COLO829 (cell line): ENCODE measurements at regions not wholly inside any gene's neighbourhood (a gene's known extent, or its start where the extent isn't known, plus 50 kb on each side); places are given as distances from the start of the nearest gene placed in this dataset.
"Not testable (repeated sequence)": the region's sequence is repeated elsewhere in the genome, so short reads cannot be mapped to it uniquely, and the experiment has no call there.

ENCODE experiments used
- DNase-seq: peaks from one replicate; pipeline ENCODE4 v3.0.0; 2012; ENCODE audit warnings: low spot score

DNA sequence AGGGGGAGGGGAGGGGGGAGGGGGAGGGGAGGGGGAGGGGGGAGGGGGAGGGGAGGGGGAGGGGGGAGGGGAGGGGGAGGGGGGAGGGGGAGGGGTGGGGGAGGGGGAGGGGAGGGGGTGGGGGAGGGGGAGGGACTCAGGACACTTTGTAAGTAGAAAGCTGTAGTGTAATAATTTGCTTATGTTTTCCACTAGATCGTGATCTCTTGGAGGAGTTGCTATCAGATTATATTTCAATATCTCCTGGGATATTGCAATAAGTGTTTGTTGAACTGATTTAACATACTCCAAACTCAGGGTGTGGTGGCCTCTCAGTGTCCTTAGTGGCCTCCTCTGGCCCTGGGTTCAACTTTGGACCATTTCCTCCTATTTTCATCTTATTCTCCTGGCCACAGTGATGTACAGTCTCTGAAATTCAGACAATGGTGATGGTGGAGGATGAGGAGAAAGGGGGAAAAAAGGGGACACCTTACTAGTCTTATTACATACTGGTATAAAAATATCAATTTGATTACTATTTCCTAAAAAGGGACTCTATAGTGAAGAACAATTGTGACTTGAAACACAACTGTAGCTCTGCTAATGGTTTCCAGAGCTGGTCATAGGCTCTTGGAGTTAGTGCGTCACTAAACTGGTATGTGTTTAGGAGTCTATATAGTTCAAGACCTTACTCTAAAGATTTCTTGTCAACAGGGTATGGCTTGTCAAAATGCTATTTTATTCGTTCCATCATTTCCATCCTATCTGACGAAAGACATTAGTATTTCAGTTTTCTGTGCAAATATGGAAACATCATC lies 89.6 kb downstream of the DDX1 start:
- no peak for DNase-seq

DNA sequence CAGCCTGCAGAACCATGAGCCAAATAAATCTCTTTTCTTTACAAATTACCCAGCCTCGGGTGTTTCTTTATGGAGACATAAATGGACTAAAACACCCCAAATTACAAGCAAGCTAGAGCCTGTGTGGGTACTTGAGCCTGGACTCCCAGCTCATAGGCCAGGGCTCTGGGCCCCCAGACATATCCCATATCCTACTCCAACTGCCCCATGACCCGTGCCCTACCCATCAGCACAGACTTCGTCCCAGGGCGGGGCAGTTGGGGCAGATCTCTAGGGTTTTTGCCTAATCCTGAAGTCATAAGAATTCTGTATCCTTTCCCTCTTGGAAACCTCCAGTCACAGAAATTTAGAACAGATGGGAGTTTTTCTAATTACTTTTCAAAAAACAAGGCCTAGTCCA lies 90.7 kb downstream of the DDX1 start:
- DNase-seq = no peak

DNA sequence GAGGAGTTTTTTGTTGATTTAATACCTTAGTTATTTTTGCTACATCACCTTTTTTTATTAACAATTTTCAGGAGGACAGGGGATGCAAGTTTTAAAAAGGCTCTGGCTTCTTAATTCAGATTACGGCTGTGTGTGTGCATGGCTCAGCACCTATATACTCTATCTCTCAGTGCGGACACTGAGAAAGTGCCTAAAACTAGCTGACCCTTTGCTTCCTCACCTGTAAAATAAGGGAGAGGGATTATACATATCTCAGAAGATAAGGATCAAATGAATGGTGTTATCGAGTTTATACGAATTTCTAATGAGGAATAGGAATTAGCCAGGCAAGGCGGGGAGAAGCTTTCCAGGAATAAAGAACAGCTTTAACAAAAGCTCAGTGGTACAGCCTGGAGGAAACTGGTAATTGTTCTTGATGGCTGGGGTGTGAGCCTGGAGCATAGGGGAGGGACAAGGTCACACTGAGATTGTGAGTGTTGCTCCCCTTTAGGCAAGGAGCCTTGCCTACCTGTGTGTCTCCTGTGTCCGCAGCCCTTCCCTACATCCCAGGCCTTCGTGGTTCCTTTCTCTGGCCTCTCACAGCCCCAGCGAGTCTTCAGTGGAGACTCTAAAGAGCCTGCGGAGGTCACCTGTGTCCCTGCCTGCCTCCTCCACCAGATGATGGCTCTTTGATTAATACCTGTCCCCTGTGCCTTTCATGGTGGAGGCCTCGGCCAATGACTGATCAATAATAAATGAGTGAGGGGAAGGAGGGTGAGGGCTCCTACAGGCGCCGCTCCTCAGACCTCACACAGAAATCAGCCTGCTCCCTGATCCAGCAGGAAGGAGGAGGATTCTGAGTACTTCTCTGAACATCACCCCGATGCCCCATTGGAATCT lies 92.7 kb downstream of the DDX1 start:
- no peak for DNase-seq

DNA sequence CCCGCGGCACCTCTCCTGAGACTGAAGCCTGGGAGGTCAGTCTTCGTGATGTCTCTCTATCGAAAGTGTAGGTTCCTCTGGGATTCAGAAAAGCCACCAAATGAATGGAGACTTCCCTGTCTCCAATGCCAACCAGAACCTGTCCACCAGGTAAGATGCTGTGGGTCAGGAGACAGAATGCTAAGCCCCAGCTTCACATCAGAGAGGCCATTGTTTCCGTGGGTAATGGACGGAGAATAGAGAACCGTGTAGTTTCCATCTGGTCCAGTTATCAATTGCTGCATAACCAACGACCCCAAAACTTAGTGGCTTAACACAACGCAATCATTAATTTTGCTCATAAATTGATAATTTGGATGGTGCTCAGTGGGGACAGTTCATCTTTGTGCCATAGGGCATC lies 93.5 kb downstream of the DDX1 start:
- no peak for DNase-seq

DNA sequence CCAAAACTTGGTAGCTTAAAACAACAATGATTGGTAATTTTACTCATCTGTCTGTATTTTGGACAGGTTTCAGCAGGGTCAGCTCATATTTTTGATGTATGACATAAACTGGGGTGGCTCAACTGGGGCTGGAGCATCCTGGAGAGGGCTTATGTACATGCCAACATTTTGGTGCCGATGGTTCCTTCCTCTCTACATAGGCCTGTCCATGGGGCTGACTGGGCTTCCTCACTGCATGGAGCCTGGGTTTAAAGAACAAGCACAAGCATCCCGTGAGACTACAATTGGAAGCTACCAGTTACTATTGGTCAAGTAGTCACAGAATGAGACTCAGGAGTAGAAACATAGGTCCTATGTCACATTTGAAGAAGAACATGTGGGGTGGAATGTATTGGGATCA lies 95.0 kb downstream of the DDX1 start:
- no peak for DNase-seq

GRCh38 chr2:15687243-15687642 lies 95.6 kb downstream of the DDX1 start:
- no peak for DNase-seq

GRCh38 chr2:15687720-15688119 lies 96.1 kb downstream of the DDX1 start:
- no peak for DNase-seq

DNA sequence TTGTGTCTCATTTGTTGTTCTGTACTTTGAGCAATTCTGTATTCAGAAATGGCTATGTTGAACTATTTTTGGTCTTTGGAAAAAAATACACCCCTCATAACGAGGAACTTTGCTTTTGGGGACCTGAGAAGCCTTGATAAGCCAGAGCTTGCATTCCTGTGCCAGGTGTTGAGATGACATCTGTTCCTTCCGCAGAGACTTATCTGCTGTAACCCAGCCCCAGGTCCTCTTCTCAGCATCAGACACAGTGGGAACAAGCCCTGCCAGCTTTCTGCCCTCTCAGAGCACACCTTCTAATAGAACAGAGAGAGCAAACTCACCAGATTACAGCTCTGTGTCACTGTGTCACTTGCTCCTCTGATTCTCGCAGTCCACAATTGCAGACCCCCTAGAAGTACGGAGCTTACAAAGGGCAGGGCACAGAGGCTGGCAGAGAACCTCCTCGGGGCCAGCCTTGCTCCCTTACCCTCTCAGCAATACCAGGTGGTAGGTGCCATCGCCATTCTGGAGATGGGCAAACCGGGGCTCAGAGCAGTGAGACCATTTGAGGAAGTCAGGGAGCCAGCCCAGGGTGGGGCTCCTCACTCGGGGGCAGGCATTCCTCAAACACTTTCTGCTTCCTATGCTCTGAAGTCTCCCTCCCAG lies 97.4 kb downstream of the DDX1 start:
- no peak for DNase-seq

GRCh38 chr2:15689654-15690053 lies 98.0 kb downstream of the DDX1 start:
- no peak for DNase-seq

GRCh38 chr2:15691586-15692310 lies 100.1 kb downstream of the DDX1 start:
- DNase-seq = no peak

DNA sequence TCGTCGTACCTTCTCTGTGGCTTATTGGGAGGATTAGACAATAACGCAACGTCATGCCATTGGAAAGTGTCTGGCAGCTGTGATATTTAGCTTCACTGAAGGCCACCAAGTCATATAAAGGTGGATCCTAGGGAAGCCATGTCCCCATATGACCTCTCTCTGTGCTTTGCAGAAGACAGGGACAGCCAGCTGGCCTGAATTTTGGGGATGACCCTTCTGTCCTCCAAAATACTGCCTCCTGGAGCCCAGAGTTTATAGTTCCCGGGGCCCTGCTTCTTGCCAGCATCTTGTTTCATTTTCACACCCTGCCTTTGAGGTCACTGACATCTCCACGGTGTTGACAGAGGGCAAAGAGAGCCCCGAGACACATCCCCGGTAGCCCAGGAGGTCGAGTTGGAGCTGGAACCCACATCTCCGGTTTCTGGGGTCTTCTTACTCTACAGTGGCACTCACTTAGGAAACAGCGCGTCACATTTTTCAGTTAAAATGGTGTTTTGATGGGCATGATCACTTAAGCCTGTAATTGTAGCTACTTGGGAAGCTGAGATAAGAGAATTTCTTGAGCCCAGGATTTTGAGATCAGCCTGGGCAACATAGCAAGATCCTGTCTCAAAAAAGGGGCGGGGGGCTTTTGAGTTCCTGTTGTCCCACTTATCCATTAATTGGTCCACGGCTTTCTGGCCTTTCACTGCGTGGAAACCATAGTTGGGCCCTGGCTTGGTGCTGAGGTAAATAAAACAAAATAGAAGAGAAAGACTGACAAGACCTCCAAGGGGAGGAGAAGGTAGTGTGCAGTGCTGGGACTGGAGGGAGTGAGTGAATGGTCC lies 101.1 kb downstream of the DDX1 start:
- no peak for DNase-seq

GRCh38 chr2:15693382-15693781 lies 101.7 kb downstream of the DDX1 start:
- no peak for DNase-seq

DNA sequence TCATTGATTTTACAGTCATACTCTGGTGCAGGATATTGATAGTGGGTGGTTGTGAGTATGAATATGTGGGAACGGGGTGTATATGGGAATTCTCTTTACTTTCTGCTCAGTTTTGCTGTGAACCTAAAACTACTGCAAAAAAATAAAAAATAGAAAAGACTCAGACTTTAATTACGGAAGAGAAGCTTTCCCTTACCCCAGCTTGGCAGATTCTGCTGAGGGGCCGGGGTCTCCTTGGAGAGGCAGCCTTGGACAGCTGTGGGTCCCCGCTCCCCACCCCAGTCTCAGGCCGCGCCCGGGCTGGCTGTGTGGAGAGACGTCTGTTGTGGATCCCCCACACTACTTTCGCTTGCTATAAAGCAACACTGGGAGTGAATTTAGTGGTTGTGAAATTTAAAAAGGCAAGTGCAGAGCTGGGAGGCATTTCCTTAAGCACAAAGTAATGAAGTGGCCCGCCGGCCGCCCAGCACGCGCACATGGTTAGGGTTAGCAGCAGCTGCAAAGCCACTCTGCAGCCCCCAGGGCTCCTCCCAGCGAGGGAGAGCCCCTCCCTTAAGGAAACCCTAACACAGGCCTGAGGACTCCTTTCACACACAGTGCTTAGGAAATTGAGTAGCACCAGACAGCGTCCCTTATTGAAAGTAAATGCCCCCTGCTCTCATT lies 102.4 kb downstream of the DDX1 start:
- DNase-seq = no peak

- DNase-seq = no peak
Observed at GRCh38 chr2:15694589-15694986, 102.9 kb downstream of the DDX1 start.

DNA sequence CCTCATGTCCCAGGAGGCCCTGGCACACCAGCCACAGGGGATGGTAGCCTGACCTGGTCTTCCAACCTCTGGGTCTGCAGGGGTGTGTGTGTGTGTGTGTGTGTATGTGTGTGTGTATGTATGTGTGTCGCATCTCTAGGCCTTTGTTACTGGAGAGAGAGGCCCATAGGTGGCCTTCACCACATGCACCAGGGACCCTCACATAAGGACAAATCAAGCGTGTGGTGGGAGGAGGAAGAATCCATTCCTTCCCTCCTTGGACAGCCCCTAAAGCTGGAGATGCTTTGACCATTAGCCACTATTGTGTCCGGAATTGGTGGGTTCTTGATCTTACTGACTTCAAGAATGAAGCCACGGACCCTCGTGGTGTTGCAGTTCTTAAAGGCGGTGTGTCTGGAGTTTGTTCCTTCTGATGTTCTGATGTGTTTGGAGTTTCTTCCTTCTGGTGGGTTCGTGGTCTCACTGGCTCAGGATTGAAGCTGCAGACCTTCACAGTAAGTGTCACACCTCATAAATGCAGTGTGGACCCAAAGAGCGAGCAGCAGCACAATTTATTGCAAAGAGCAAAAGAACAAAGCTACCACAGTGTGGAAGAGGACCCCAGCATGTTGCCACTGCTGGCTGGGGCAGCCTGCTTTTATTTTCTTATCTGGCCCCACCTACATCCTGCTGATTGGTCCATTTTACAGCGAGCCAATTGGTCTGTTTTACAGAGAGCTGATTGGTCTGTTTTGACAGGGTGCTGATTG lies 104.1 kb downstream of the DDX1 start:
- DNase-seq = no peak

DNA sequence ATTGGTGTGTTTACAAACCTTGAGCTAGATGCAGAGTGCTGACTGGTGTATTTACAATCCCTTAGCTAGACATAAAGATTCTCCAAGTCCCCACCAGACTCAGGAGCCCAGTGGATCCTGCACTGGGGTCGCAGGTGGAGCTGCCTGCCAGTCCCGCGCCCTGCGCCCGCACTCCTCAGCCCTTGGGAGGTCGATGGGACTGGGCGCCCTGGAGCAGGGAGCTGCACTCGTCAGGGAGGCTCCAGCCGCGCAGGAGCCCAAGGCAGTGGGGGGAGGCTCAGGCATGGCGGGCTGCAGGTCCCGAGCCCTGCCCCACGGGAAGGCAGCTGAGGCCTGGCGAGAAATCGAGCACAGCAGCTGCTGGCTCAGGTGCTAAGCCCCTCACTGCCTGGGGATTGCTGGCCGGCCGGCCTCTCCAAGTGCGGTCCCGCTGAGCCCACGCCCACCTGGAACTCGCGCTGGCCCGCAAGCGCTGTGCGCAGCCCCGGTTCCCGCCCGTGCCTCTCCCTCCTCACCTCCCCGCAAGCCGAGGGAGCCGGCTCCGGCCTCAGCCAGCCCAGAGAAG lies 105.0 kb downstream of the DDX1 start:
- DNase-seq = not testable (repeated sequence)

DNA sequence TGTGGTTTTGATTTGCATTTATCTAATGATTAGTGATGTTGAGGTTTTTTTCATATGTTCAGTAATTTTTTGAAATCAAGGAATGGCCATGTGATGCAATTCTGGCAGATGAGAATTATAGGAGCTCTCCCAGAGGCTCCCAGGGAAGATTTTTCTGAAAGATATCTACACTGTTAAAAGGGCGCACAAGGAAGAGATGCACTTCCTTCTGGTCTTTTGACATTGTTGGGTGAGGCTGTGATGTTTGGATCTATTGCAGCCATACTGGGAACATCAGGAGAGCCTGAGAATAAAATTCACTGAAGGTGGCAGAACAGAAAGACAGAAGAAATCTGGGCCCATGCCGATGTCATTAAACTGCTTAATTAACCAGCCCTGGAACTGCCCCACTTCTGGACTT lies 108.5 kb downstream of the DDX1 start:
- DNase-seq = no peak

GRCh38 chr2:15700599-15701340 lies 109.1 kb downstream of the DDX1 start:
- no peak for DNase-seq

GRCh38 chr2:15701341-15701907 lies 109.8 kb downstream of the DDX1 start:
- DNase-seq = no peak
